ENCODE measurements at regions not wholly inside any gene's neighbourhood (a gene's known extent, or its start where the extent isn't known, plus 50 kb on each side); places are given as distances from the start of the nearest gene placed in this dataset.

DNA sequence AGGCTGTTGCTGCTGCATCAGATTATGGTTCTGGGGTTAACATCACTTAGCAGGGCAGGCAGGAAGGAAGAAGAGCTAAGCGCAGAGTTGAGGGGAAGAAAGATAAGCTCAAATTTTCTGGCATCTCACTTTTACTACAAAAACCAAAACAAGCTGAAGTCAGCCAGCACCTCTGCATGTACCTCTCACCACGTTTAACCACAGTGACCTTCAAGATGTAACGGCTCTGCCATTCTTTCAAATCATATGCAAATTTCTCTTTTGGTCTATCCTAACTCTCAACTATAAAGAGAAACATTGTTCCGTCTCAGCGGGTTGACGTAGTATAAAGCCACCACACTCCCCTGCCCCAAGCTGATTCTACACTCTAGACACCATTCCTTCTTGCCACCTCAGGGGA is 154.4 kb downstream of the OMA1 start:
- no peak for DNase-seq
- no peaks in the 10 kb centered on the region for H3K36me3 ChIP-seq
- no peaks in the 10 kb centered on the region for H3K4me1 ChIP-seq
- H3K27me3 ChIP-seq, result no peaks in the 10 kb centered on the region
- TF ChIP-seq, protein P1, sequence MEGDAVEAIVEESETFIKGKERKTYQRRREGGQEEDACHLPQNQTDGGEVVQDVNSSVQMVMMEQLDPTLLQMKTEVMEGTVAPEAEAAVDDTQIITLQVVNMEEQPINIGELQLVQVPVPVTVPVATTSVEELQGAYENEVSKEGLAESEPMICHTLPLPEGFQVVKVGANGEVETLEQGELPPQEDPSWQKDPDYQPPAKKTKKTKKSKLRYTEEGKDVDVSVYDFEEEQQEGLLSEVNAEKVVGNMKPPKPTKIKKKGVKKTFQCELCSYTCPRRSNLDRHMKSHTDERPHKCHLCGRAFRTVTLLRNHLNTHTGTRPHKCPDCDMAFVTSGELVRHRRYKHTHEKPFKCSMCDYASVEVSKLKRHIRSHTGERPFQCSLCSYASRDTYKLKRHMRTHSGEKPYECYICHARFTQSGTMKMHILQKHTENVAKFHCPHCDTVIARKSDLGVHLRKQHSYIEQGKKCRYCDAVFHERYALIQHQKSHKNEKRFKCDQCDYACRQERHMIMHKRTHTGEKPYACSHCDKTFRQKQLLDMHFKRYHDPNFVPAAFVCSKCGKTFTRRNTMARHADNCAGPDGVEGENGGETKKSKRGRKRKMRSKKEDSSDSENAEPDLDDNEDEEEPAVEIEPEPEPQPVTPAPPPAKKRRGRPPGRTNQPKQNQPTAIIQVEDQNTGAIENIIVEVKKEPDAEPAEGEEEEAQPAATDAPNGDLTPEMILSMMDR (IDR thresholded peaks at IDR 0.05; ENCODE audit: low read depth, low read length), result no peak
- H3K4me3 ChIP-seq (ENCODE audit: low read depth, low read length), result no peak overlapping the region
- no peaks in the 10 kb centered on the region for H3K9me3 ChIP-seq

DNA sequence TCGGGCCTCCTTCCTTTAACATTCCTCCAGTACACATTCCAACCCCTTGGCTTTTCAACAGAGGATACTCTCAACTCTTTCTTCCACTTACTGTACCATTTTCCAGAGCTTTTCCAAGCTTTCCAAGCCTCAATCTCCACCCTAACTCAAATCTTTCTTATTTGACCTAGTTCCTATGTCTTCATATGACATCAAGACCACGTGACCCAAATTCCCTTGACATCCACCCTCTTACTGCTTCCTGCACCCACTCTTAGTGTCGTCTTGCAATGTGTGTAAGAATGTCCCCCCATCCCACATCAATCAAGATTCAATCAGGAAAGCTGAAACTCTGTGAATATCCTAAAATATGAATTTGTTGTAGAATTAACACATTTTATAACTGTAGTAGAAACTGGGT is 155.0 kb downstream of the OMA1 start:
- H3K36me3 ChIP-seq, result no peaks in the 10 kb centered on the region
- H3K4me1 ChIP-seq, result no peaks in the 10 kb centered on the region
- H3K27me3 ChIP-seq, result no peaks in the 10 kb centered on the region
- H3K9me3 ChIP-seq, result no peaks in the 10 kb centered on the region
- no peak overlapping the region for H3K4me3 ChIP-seq (ENCODE audit: low read depth, low read length)
- DNase-seq, result no peak
- TF ChIP-seq, protein P1 (IDR thresholded peaks at IDR 0.05; ENCODE audit: low read depth, low read length), result no peak

DNA sequence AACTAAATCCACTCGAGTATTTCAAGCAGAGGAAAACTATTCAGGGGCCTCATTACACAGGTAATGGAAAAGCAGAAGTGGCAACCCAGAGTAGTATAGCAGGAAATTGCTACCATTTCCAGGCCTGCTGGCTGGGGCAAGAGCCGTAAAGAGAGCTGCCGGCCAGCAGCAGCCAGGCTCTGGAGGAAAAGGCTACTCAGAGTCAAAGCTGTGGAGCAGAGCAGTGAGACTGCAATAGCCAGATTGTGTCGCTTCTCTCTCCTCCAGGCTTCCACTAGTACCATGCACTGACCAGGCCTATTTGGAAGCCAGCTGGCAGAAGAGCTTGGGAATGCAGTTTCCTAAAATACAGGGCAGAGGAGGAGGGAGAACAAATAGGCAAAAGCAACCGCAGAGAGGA is 155.5 kb downstream of the OMA1 start:
- Histone ChIP-seq H3K9me3 (no peaks in the 10 kb centered on the region), H3K36me3 (no peaks in the 10 kb centered on the region), H3K4me3 (ENCODE audit: low read depth, low read length) (no peak overlapping the region), H3K4me1 (no peaks in the 10 kb centered on the region), H3K27me3 (no peaks in the 10 kb centered on the region)
- TF ChIP-seq, protein P1 (IDR thresholded peaks at IDR 0.05; ENCODE audit: low read depth, low read length), result no peak
- no peak for DNase-seq

DNA sequence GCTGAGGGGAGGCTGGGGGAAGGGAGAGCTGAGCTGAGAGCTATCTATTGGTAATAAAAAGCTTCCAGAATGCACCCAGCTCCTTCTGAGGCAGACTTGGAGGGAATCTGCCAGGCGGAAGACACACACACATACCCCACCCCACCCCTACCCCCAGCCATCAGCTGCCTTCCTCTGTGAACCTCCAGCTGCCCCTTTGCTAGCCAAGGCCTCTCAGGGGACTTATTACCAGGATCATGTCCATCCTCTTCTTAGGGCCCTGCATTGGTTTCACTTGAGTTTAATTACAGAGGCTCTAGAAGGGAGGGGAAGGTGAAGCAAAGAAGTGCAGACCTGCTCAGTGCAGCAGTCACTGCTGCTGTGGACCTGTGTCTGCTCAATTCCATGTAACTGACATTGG is 156.4 kb downstream of the OMA1 start:
- Histone ChIP-seq H3K36me3 (no peaks in the 10 kb centered on the region), H3K9me3 (no peaks in the 10 kb centered on the region), H3K27me3 (no peaks in the 10 kb centered on the region), H3K4me3 (ENCODE audit: low read depth, low read length) (no peak overlapping the region), H3K4me1 (no peaks in the 10 kb centered on the region)
- TF ChIP-seq, protein P1 (IDR thresholded peaks at IDR 0.05; ENCODE audit: low read depth, low read length), result no peak
- DNase-seq, result no peak

DNA sequence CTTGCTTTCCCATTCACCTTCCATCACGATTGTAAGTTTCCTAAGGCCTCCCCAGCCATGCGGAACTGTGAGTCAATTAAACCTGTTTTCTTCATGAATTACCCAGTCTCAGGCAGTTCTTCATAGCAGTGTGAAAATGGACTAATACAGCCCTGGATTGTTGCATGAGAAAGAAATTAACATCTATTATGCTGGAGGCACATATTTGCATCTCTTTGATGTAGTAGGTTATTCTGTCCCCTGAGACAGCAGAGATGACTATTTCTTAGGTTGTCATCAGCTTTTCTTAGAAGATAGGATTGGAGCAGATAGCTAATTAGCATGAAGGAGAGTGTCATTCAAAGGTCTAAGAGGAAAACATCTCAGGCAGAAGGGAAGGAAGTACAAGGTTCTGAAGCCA is 166.2 kb downstream of the OMA1 start:
- H3K27me3 ChIP-seq, result no peaks in the 10 kb centered on the region
- DNase-seq, result no peak
- H3K4me3 ChIP-seq (ENCODE audit: low read depth, low read length), result no peak overlapping the region
- H3K36me3 ChIP-seq, result no peaks in the 10 kb centered on the region
- no peaks in the 10 kb centered on the region for H3K9me3 ChIP-seq
- no peaks in the 10 kb centered on the region for H3K4me1 ChIP-seq
- TF ChIP-seq, protein P1 (IDR thresholded peaks at IDR 0.05; ENCODE audit: low read depth, low read length), result no peak

DNA sequence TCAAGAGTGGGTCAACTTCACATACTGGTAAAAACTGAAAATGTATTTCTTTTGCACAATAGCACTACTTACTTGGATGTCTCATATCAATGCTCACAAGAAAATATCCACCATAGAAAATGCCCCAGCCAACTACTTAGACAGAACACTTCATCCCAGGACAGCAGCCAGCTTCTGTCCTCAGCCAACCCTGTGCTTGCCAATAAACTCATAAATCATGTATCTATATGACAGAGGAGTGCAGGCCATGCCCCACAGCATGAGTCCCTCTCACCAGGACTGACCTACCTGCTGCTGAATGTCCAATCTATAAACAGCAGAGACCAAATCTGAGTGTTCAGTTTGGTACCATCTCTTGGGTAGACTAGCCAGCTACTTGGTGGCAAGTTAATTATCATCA is 179.3 kb downstream of the OMA1 start:
- DNase-seq, result no peak
- Histone ChIP-seq H3K4me1 (no peaks in the 10 kb centered on the region), H3K9me3 (no peaks in the 10 kb centered on the region), H3K36me3 (no peaks in the 10 kb centered on the region), H3K4me3 (ENCODE audit: low read depth, low read length) (no peak overlapping the region), H3K27me3 (no peaks in the 10 kb centered on the region)
- TF ChIP-seq, protein P1 (IDR thresholded peaks at IDR 0.05; ENCODE audit: low read depth, low read length), result no peak
